ENCODE measurements at regions not wholly inside any gene's neighbourhood (a gene's known extent, or its start where the extent isn't known, plus 50 kb on each side); places are given as distances from the start of the nearest gene placed in this dataset.

DNA sequence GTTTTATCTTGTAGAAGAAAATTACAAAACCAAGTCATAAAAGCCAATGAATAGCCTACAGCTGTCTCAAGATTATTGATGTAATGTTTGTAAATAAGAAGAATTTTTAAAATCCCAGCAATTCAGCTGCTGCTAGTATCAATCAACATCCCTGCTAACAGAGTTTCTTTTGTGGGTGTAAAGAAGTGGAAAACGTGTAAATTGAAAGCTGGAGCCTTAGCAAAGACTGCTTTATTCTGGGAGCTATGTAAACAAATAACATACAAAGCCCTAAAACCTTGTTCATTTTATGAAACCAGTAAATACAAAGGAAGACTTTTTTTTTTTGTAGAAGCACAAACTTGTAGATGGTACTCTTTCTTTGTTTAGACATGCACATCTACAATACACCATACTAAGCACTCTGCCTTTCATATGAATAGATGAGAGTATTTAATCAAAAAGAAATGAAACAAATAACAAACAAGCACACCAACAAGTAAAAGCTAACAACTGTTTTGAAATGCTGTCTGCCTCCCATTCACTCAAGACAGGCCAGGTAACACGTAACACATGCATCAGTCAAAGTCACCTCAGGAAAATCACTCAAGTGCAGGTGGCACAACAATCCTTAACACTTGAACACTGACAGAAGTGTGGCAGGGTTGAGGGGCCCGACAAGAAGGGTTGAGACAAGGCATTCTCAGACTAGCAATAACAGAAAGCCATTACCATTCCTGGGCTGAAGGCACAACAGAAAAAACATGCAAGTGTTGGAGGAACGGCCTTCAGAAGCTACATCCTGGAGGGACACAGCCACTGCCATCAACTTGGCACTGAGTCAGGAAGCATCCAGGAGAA, 1364.0 kb upstream of the SEL1L start:
- no peaks in the 10 kb centered on the region for H3K4me1 ChIP-seq (ENCODE audit: control insufficient read depth in 2 of 3, insufficient read depth in 2 of 3, low read depth in 1 of 3, low read length in 3 of 3)
- FAIRE-seq, result no peak
- DNase-seq, result no peak
- TF ChIP-seq, protein P1, sequence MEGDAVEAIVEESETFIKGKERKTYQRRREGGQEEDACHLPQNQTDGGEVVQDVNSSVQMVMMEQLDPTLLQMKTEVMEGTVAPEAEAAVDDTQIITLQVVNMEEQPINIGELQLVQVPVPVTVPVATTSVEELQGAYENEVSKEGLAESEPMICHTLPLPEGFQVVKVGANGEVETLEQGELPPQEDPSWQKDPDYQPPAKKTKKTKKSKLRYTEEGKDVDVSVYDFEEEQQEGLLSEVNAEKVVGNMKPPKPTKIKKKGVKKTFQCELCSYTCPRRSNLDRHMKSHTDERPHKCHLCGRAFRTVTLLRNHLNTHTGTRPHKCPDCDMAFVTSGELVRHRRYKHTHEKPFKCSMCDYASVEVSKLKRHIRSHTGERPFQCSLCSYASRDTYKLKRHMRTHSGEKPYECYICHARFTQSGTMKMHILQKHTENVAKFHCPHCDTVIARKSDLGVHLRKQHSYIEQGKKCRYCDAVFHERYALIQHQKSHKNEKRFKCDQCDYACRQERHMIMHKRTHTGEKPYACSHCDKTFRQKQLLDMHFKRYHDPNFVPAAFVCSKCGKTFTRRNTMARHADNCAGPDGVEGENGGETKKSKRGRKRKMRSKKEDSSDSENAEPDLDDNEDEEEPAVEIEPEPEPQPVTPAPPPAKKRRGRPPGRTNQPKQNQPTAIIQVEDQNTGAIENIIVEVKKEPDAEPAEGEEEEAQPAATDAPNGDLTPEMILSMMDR (IDR thresholded peaks at IDR 0.05; ENCODE audit: borderline replicate concordance, extremely low read depth, insufficient read depth), result no peak
- H3K27me3 ChIP-seq (ENCODE audit: control insufficient read depth, insufficient read depth, low read length), result no peaks in the 10 kb centered on the region
- H3K27ac ChIP-seq (ENCODE audit: low read depth in 2 of 2, low read length in 2 of 2), result no peak overlapping the region
- intact Hi-C loops (cut with DNase I), result no loop called here
- H3K9ac ChIP-seq (ENCODE audit: low read length in 3 of 3), result no peak overlapping the region
- no peaks in the 10 kb centered on the region for H3K9me3 ChIP-seq (ENCODE audit: control insufficient read depth in 2 of 3, insufficient read depth in 1 of 3, low read length in 3 of 3)
- H3K36me3 ChIP-seq (ENCODE audit: control insufficient read depth in 2 of 3, insufficient read depth in 3 of 3, low read length in 3 of 3), result no peaks in the 10 kb centered on the region
- no peak overlapping the region for H3K4me3 ChIP-seq (ENCODE audit: low read length in 3 of 3)

DNA sequence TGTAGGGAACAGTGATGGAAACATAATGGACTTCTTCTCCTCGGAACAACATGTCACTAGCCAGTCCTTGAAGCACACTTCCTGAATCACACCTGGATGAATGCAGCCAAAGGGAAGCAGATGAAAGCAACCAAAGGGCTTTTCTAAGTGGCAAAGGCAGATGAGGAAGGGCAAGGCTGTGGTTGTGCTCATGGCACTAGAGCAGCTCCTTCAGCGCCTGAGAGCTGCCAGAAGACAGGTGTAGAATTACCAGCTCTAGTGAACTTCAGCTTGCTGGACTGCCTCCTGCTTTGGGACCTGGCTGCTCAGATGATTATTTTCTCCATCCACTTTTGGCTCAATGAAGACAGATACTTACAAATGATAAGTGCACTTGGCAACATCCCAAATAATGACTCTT, 1372.1 kb upstream of the SEL1L start:
- DNase-seq, result no peak
- no peak for FAIRE-seq
- no peak overlapping the region for H3K27ac ChIP-seq (ENCODE audit: low read depth in 2 of 2, low read length in 2 of 2)
- TF ChIP-seq, protein P1 (IDR thresholded peaks at IDR 0.05; ENCODE audit: borderline replicate concordance, extremely low read depth, insufficient read depth), result no peak
- intact Hi-C loops (cut with DNase I), result no loop called here
- no peak overlapping the region for H3K4me3 ChIP-seq (ENCODE audit: low read length in 3 of 3)
- H3K27me3 ChIP-seq (ENCODE audit: control insufficient read depth, insufficient read depth, low read length), result no peaks in the 10 kb centered on the region
- no peaks in the 10 kb centered on the region for H3K36me3 ChIP-seq (ENCODE audit: control insufficient read depth in 2 of 3, insufficient read depth in 3 of 3, low read length in 3 of 3)
- no peak overlapping the region for H3K9ac ChIP-seq (ENCODE audit: low read length in 3 of 3)
- no peaks in the 10 kb centered on the region for H3K4me1 ChIP-seq (ENCODE audit: control insufficient read depth in 2 of 3, insufficient read depth in 2 of 3, low read depth in 1 of 3, low read length in 3 of 3)
- H3K9me3 ChIP-seq (ENCODE audit: control insufficient read depth in 2 of 3, insufficient read depth in 1 of 3, low read length in 3 of 3), result no peaks in the 10 kb centered on the region

DNA sequence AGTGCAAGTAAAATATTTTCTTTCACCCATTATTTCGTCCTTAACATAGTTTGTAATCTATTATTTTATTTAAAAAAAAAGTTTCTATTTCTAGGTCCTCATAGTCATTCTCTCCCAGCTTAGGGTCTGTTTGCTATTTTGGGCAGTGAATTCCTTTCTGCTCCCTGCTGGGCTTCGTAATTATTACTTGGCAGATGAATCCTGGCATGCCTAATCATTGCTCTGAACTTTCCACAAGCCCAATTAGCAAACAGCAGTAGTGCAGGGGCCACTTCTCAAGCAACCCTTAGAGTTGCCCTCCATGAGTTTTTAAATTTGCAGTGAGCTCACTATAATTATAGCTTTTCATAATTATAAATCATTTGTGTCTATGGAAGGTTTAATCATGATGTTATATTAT, 1378.3 kb upstream of the SEL1L start:
- H3K27ac ChIP-seq (ENCODE audit: low read depth in 2 of 2, low read length in 2 of 2), result no peak overlapping the region
- DNase-seq (no peak), FAIRE-seq (no peak)
- H3K27me3 ChIP-seq (ENCODE audit: control insufficient read depth, insufficient read depth, low read length), result no peaks in the 10 kb centered on the region
- TF ChIP-seq, protein P1 (IDR thresholded peaks at IDR 0.05; ENCODE audit: borderline replicate concordance, extremely low read depth, insufficient read depth), result no peak
- no peak overlapping the region for H3K9ac ChIP-seq (ENCODE audit: low read length in 3 of 3)
- no peaks in the 10 kb centered on the region for H3K4me1 ChIP-seq (ENCODE audit: control insufficient read depth in 2 of 3, insufficient read depth in 2 of 3, low read depth in 1 of 3, low read length in 3 of 3)
- intact Hi-C loops (cut with DNase I), result no loop called here
- H3K36me3 ChIP-seq (ENCODE audit: control insufficient read depth in 2 of 3, insufficient read depth in 3 of 3, low read length in 3 of 3), result no peaks in the 10 kb centered on the region
- no peak overlapping the region for H3K4me3 ChIP-seq (ENCODE audit: low read length in 3 of 3)
- H3K9me3 ChIP-seq (ENCODE audit: control insufficient read depth in 2 of 3, insufficient read depth in 1 of 3, low read length in 3 of 3), result no peaks in the 10 kb centered on the region

Data from kidney (tissue), 13 donors.